Glutamatergic neuron (in vitro differentiated cells): ENCODE measurements at regions not wholly inside any gene's neighbourhood (a gene's known extent, or its start where the extent isn't known, plus 50 kb on each side); places are given as distances from the start of the nearest gene placed in this dataset.

ENCODE experiments used
- DNase-seq: peaks from one replicate; pipeline ENCODE4 v3.0.0; 2022
- H3K27ac Mint-ChIP-seq: one replicate; pipeline ENCODE4 v1.8.0; 2020; ENCODE audit warnings: mild to moderate bottlenecking, mixed read lengths, inconsistent platforms; ENCODE audit not compliant: unreplicated experiment
- H3K27me3 Mint-ChIP-seq: one replicate; pipeline ENCODE4 v1.8.0; 2020; ENCODE audit warnings: mild to moderate bottlenecking, moderate library complexity, mixed read lengths, inconsistent platforms; ENCODE audit not compliant: unreplicated experiment
- H3K36me3 Mint-ChIP-seq: one replicate; pipeline ENCODE4 v1.8.0; 2020; ENCODE audit warnings: mild to moderate bottlenecking, mixed read lengths, inconsistent platforms; ENCODE audit not compliant: unreplicated experiment
- H3K4me1 Mint-ChIP-seq: one replicate; pipeline ENCODE4 v1.8.0; 2020; ENCODE audit warnings: mild to moderate bottlenecking, low read depth, mixed read lengths, inconsistent platforms; ENCODE audit not compliant: unreplicated experiment
- H3K4me3 Mint-ChIP-seq: one replicate; pipeline ENCODE4 v1.8.0; 2020; ENCODE audit warnings: mild to moderate bottlenecking, mixed read lengths, inconsistent platforms; ENCODE audit not compliant: unreplicated experiment
- H3K9me3 Mint-ChIP-seq: one replicate; pipeline ENCODE4 v1.8.0; 2020; ENCODE audit warnings: mild to moderate bottlenecking, moderate library complexity, mixed read lengths, inconsistent platforms; ENCODE audit not compliant: unreplicated experiment
- TF ChIP-seq, protein P1 (sequence below): fragments of 200-600 bp; sonication (generic); IDR thresholded peaks from one replicate; pipeline ENCODE4 v1.5.0; 2021; ENCODE audit not compliant: partially characterized antibody, unreplicated experiment

DNA sequence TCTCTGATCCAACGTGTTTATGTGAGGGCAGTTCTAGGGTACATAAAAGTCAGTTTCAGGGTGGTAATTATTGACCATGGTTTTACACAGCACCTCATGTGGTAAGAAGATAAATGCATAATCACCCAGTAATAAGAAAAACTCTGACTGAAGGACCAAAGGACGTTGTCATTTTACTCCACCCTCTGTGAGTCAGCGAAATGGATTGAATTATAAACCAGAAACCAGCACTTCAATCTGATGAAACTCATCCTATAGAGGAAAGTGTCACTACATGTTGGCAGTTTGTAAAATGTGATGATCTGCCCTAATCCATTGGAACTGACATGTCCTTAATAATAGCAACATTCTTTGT, 406.8 kb downstream of the KLF5 start:
- Mint-ChIP-seq H3K36me3 (no peaks in the 10 kb centered on the region), H3K4me1 (no peaks in the 10 kb centered on the region), H3K9me3 (peaks cover 1% of the 10 kb centered on the region), H3K27me3 (peaks cover 2% of the 10 kb centered on the region), H3K4me3 (no peak overlapping the region), H3K27ac (no peak overlapping the region)
- no peak for DNase-seq
- TF ChIP-seq, protein P1, sequence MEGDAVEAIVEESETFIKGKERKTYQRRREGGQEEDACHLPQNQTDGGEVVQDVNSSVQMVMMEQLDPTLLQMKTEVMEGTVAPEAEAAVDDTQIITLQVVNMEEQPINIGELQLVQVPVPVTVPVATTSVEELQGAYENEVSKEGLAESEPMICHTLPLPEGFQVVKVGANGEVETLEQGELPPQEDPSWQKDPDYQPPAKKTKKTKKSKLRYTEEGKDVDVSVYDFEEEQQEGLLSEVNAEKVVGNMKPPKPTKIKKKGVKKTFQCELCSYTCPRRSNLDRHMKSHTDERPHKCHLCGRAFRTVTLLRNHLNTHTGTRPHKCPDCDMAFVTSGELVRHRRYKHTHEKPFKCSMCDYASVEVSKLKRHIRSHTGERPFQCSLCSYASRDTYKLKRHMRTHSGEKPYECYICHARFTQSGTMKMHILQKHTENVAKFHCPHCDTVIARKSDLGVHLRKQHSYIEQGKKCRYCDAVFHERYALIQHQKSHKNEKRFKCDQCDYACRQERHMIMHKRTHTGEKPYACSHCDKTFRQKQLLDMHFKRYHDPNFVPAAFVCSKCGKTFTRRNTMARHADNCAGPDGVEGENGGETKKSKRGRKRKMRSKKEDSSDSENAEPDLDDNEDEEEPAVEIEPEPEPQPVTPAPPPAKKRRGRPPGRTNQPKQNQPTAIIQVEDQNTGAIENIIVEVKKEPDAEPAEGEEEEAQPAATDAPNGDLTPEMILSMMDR = no peak

DNA sequence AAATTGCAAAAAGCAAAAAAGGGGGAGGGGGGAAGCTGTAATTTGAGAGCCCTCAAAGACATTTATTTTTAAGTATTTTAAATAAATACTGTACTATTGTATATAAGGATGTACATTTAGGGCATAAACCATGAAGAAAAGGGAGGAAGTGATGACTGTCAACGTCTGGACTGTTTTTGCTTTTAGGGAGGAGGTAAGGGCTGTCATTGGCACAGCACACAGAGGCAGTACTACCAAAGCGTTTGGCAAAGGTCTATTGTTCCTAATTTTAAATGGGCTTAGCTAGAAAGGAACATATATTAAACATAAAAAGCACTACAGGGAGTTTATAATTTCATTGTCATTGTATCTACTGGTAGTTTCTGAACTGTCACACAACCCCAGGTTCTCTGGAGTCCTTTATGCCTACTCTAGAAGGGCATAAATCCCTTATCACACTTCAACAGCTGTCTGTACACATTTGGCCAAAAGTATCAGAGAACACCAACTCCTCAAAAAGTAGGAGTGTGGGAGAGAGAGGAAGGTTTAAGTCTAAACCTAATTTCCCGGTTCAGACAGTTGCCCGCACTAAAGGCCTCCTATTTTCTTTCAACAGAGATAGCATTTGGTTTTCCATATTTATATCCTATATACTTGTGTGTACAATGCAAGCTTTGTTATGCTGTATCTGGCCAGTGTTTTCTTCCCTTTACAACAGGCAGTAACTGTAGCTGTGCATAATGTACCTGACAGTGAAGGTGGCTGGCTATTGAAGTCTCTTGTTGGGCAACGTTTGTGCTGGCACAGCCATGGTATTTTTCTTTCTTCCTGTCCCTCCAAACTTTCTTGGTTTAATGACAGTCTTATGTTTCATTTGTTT, 406.2 kb downstream of the KLF5 start:
- Mint-ChIP-seq H3K27me3 (peaks cover under 1% of the 10 kb centered on the region), H3K4me1 (no peaks in the 10 kb centered on the region), H3K36me3 (no peaks in the 10 kb centered on the region), H3K4me3 (no peak overlapping the region), H3K9me3 (peaks cover 1% of the 10 kb centered on the region), H3K27ac (no peak overlapping the region)
- TF ChIP-seq, protein P1 = no peak
- DNase-seq = no peak

DNA sequence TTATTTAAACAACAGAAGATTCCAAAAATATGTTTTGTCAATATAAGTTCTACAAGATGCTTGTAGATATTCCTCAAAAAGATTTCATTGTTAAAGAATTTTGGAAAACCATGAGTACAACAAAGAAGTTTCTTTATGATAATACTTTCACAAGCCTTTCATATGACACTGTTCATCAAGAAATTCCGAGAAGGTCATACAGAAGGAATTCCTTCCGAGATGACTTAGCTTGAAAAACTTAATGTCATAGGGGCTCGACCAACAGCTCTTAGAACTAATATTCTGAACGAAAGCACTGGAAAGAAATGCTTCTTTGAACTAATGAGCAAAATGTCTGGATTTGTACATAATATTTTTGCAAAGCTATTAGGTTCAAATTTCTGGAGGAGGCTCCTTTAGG, 403.4 kb downstream of the KLF5 start:
- DNase-seq = no peak
- TF ChIP-seq, protein P1 = no peak
- Mint-ChIP-seq H3K27me3 (peaks cover 2% of the 10 kb centered on the region), H3K27ac (no peak overlapping the region), H3K36me3 (no peaks in the 10 kb centered on the region), H3K4me3 (no peak overlapping the region), H3K9me3 (no peaks in the 10 kb centered on the region), H3K4me1 (no peaks in the 10 kb centered on the region)

DNA sequence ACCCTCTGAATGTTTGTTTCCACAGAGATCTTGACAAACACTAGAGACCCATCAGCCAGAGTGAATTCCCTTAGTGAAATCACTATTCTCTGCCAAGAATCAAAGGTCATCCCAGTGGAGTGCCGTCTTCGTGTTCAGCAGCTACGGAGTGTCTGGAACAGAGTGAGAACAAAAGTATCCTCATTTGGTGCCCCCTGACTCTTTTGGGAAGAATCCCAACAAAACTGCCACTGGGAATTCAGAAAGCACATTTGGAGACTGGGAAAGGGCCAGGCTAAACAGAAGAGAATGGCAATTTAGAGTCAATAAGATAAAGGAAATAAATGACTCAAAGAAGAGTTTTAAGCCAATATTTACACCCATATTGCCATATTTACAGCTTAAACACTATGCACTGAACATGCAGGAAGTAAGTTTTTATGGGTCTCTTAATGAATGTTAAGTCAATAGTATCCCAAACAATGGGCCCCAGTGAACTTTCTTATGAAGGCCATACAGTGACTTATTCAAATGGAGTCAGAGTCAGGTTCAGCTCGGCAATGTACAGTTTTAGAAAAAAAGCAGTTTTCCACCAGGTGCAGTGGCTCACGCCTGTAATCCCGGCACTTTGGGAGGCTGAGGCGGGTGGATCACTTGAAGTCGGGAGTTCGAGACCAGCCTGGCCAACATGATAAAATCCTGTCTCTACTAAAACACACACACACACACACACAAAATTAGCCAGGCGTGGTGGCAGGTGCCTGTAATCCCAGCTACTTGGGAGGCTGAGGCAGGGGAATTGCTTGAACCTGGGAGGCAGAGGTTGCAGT, 392.6 kb downstream of the KLF5 start:
- no peaks in the 10 kb centered on the region for H3K36me3 Mint-ChIP-seq
- no peaks in the 10 kb centered on the region for H3K27me3 Mint-ChIP-seq
- H3K4me3 Mint-ChIP-seq = no peak overlapping the region
- H3K9me3 Mint-ChIP-seq = no peaks in the 10 kb centered on the region
- H3K27ac Mint-ChIP-seq = no peak overlapping the region
- DNase-seq = no peak
- TF ChIP-seq, protein P1 = no peak
- H3K4me1 Mint-ChIP-seq = no peaks in the 10 kb centered on the region

DNA sequence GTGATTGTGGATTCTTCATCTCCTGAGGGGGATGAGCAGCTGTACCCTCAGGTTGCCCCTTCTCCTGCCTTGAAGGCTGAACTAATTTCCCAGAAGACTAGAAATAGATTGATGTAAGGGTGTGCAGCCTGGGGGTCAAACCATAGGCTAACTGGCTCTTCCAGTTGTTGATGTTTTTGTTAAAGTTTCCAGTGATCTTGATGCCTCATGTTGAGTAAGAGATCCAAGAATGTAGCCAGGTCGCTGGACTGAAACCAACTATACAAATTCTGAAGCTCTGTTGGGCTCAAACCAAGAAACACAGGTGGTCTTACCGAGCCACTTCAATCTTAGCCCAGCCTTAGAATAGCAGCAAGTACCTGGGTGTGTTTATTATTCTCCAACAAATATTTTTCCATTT, 391.8 kb downstream of the KLF5 start:
- DNase-seq = no peak
- no peaks in the 10 kb centered on the region for H3K36me3 Mint-ChIP-seq
- no peak overlapping the region for H3K27ac Mint-ChIP-seq
- TF ChIP-seq, protein P1 = no peak
- no peaks in the 10 kb centered on the region for H3K9me3 Mint-ChIP-seq
- H3K4me3 Mint-ChIP-seq = no peak overlapping the region
- no peaks in the 10 kb centered on the region for H3K27me3 Mint-ChIP-seq
- no peaks in the 10 kb centered on the region for H3K4me1 Mint-ChIP-seq
